ENCODE measurements at regions not wholly inside any gene's neighbourhood (a gene's known extent, or its start where the extent isn't known, plus 50 kb on each side); places are given as distances from the start of the nearest gene placed in this dataset.

- no peak for DNase-seq
- no peak overlapping the region for H3K27ac ChIP-seq
- H3K4me3 ChIP-seq, result no peak overlapping the region
- intact Hi-C loops (cut with DNase I; ENCODE audit: low total_unique reads), result no loop called here
- H3K4me1 ChIP-seq, result no peaks in the 10 kb centered on the region
- TF ChIP-seq EP300 (IDR thresholded peaks at IDR 0.05; ENCODE audit: low read depth) (no peak), POLR2A (IDR thresholded peaks at IDR 0.05) (no peak), CTCF (IDR thresholded peaks at IDR 0.05) (no peak), POLR2AphosphoS5 (IDR thresholded peaks at IDR 0.05) (no peak)
- H3K27me3 ChIP-seq, result no peaks in the 10 kb centered on the region
- no peaks in the 10 kb centered on the region for H3K36me3 ChIP-seq
- in situ Hi-C loops (cut with MboI; ENCODE audit: low pct_ligation_motif_present in 1 of 4, low pct_unique_long_range_greater_than_20kb in 1 of 4, low sequenced_read_pairs in 3 of 4), result no loop called here
- peaks cover 0 to 13% of the 10 kb centered on the region in 2 donors for H3K9me3 ChIP-seq
Observed at GRCh38 chr4:63578383-63578782, 830.9 kb downstream of the TECRL start.

- WGBS, 2 donors (ENCODE audit: low coverage in 1 of 2), result 31 to 65% methylated on average over 1 to 2 of the region's 2 CpGs
- TF ChIP-seq POLR2AphosphoS5 (IDR thresholded peaks at IDR 0.05) (no peak), POLR2A (IDR thresholded peaks at IDR 0.05) (no peak), CTCF (IDR thresholded peaks at IDR 0.05) (no peak), EP300 (IDR thresholded peaks at IDR 0.05; ENCODE audit: low read depth) (no peak)
- no peak overlapping the region for H3K4me3 ChIP-seq
- no peaks in the 10 kb centered on the region for H3K4me1 ChIP-seq
- DNase-seq, result no peak
- H3K36me3 ChIP-seq, result no peaks in the 10 kb centered on the region
- no peaks in the 10 kb centered on the region for H3K27me3 ChIP-seq
- no peaks in the 10 kb centered on the region for H3K9me3 ChIP-seq
- intact Hi-C loops (cut with DNase I; ENCODE audit: low total_unique reads), result no loop called here
- no peak overlapping the region for H3K27ac ChIP-seq
- in situ Hi-C loops (cut with MboI; ENCODE audit: low pct_ligation_motif_present in 1 of 4, low pct_unique_long_range_greater_than_20kb in 1 of 4, low sequenced_read_pairs in 3 of 4), result no loop called here
Observed at GRCh38 chr4:63566658-63567057, 842.6 kb downstream of the TECRL start.

GRCh38 chr4:63563288-63564014, 845.8 kb downstream of the TECRL start:
- no peak overlapping the region for H3K4me3 ChIP-seq
- in situ Hi-C loops (cut with MboI; ENCODE audit: low pct_ligation_motif_present in 1 of 4, low pct_unique_long_range_greater_than_20kb in 1 of 4, low sequenced_read_pairs in 3 of 4) (no loop called here), intact Hi-C loops (cut with DNase I; ENCODE audit: low total_unique reads) (no loop called here)
- peaks cover 0 to 3% of the 10 kb centered on the region in 2 donors for H3K9me3 ChIP-seq
- H3K4me1 ChIP-seq, result no peaks in the 10 kb centered on the region
- TF ChIP-seq POLR2AphosphoS5 (IDR thresholded peaks at IDR 0.05), result no peak
- H3K27me3 ChIP-seq, result no peaks in the 10 kb centered on the region
- DNase-seq, result no peak
- 25 to 41% methylated on average over 1 to 4 of the region's 4 CpGs for WGBS, 2 donors (ENCODE audit: low coverage in 1 of 2)
- no peak overlapping the region for H3K27ac ChIP-seq
- no peaks in the 10 kb centered on the region for H3K36me3 ChIP-seq

DNA sequence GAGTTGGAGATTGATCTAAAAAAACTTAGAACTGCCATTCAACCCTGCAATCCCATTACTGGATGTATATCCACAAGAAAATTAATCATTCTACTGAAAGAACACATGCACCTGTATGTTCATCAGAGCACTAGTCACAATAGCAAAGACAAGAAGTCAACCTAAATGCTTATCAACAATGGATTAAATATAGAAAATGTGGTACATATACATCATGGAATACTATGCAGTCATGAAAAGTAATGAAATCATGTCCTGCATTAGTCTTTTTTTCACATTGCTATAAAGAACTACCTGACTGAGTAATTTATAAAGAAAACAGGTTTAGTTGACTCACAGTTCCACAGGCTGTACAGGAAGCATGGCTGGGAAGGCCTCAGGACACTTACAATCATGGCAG, 850.5 kb downstream of the TECRL start:
- in situ Hi-C loops (cut with MboI; ENCODE audit: low pct_ligation_motif_present in 1 of 4, low pct_unique_long_range_greater_than_20kb in 1 of 4, low sequenced_read_pairs in 3 of 4), result no loop called here
- no peaks in the 10 kb centered on the region for H3K36me3 ChIP-seq
- no peak for DNase-seq
- H3K9me3 ChIP-seq, result peaks cover 0 to 3% of the 10 kb centered on the region in 2 donors
- no peak overlapping the region for H3K4me3 ChIP-seq
- intact Hi-C loops (cut with DNase I; ENCODE audit: low total_unique reads), result no loop called here
- no peaks in the 10 kb centered on the region for H3K27me3 ChIP-seq
- TF ChIP-seq POLR2A (IDR thresholded peaks at IDR 0.05) (no peak), POLR2AphosphoS5 (IDR thresholded peaks at IDR 0.05) (no peak), CTCF (IDR thresholded peaks at IDR 0.05) (no peak), EP300 (IDR thresholded peaks at IDR 0.05; ENCODE audit: low read depth) (no peak)
- no peak overlapping the region for H3K27ac ChIP-seq
- no peaks in the 10 kb centered on the region for H3K4me1 ChIP-seq

- 61 to 68% methylated on average over 2 to 4 of the region's 4 CpGs for WGBS, 2 donors (ENCODE audit: low coverage in 1 of 2)
- in situ Hi-C loops (cut with MboI; ENCODE audit: low pct_ligation_motif_present in 1 of 4, low pct_unique_long_range_greater_than_20kb in 1 of 4, low sequenced_read_pairs in 3 of 4) (no loop called here), intact Hi-C loops (cut with DNase I; ENCODE audit: low total_unique reads) (no loop called here)
- TF ChIP-seq EP300 (IDR thresholded peaks at IDR 0.05; ENCODE audit: low read depth) (no peak), POLR2AphosphoS5 (IDR thresholded peaks at IDR 0.05) (no peak), CTCF (IDR thresholded peaks at IDR 0.05) (no peak), POLR2A (IDR thresholded peaks at IDR 0.05) (no peak)
- H3K9me3 ChIP-seq, result peaks cover 0 to 3% of the 10 kb centered on the region in 2 donors
- H3K4me3 ChIP-seq, result no peak overlapping the region
- no peak overlapping the region for H3K27ac ChIP-seq
- H3K36me3 ChIP-seq, result no peaks in the 10 kb centered on the region
- no peaks in the 10 kb centered on the region for H3K27me3 ChIP-seq
- DNase-seq, result no peak
- H3K4me1 ChIP-seq, result no peaks in the 10 kb centered on the region
Observed at GRCh38 chr4:63556332-63556731, 852.9 kb downstream of the TECRL start.
